Mammary epithelial cell (primary cell): ENCODE measurements at regions not wholly inside any gene's neighbourhood (a gene's known extent, or its start where the extent isn't known, plus 50 kb on each side); places are given as distances from the start of the nearest gene placed in this dataset.

Experiments used
- EZH2 ChIP-seq: IDR thresholded peaks from 2 replicates; pipeline ENCODE4 v1.6.1; 2012; ENCODE audit warnings: low read length, inconsistent platforms, borderline replicate concordance
- TF ChIP-seq, protein P1 (sequence below), 2 donors: IDR thresholded peaks in 1 of 2; conservative IDR thresholded peaks in 1 of 2; 2 replicates each; pipeline ENCODE4 v1.5.1; 2011 to 2012; ENCODE audit warnings: inconsistent platforms in 2 of 2, low read length in 2 of 2, mild to moderate bottlenecking in 2 of 2, control low read depth in 1 of 2, low read depth in 1 of 2; ENCODE audit not compliant: insufficient read depth in 1 of 2; ENCODE audit errors: extremely low read depth in 1 of 2

GRCh38 chr9:105128908-105129600 is 115.4 kb upstream of the SLC44A1 start:
- TF ChIP-seq, protein P1, sequence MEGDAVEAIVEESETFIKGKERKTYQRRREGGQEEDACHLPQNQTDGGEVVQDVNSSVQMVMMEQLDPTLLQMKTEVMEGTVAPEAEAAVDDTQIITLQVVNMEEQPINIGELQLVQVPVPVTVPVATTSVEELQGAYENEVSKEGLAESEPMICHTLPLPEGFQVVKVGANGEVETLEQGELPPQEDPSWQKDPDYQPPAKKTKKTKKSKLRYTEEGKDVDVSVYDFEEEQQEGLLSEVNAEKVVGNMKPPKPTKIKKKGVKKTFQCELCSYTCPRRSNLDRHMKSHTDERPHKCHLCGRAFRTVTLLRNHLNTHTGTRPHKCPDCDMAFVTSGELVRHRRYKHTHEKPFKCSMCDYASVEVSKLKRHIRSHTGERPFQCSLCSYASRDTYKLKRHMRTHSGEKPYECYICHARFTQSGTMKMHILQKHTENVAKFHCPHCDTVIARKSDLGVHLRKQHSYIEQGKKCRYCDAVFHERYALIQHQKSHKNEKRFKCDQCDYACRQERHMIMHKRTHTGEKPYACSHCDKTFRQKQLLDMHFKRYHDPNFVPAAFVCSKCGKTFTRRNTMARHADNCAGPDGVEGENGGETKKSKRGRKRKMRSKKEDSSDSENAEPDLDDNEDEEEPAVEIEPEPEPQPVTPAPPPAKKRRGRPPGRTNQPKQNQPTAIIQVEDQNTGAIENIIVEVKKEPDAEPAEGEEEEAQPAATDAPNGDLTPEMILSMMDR (conservative IDR thresholded peaks at IDR 0.05 in 1 of 2, IDR thresholded peaks at IDR 0.05 in 1 of 2; ENCODE audit: extremely low read depth in 1 of 2, insufficient read depth in 1 of 2, low read depth in 1 of 2, low read length in 2 of 2), result no peak
- TF ChIP-seq EZH2, result no peak
